ENCODE measurements at regions not wholly inside any gene's neighbourhood (a gene's known extent, or its start where the extent isn't known, plus 50 kb on each side); places are given as distances from the start of the nearest gene placed in this dataset.

DNA sequence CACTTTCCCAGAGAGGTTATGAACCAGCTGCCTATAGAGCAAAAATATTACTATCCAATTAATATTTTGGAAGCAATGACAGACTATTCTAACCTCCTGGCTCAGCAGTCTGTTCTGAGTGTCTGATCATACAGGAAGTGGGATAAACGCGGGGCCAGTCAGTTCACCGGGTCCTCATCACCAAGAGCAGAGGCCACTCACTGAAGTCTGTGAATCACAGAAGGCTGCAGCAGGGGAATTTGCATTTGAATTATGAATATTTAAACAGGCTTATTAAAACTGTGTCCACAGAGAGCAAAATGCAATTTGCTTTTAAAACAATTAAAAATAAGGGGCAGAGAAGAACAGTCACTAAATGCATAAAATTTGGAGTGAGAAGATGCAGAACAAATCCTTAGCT is 305.2 kb downstream of the MCTP2 start (continued):
- TF ChIP-seq CTBP2 (IDR thresholded peaks at IDR 0.05; ENCODE audit: borderline replicate concordance, insufficient read depth, insufficient read length, low read length): no peak

All from H1 (cell line).